Muscle of arm (tissue), 1 donor: ENCODE measurements at regions not wholly inside any gene's neighbourhood (a gene's known extent, or its start where the extent isn't known, plus 50 kb on each side); places are given as distances from the start of the nearest gene placed in this dataset.
A peak's percentile ranks its signal among the peaks of the same experiment; 100 is the strongest.
"Not testable (repeated sequence)": the region's sequence is repeated elsewhere in the genome, so short reads cannot be mapped to it uniquely, and the experiment has no call there.

Source experiments
- DNase-seq: peaks from one replicate; pipeline ENCODE4 v3.0.0-alpha.2; 2013

GRCh38 chr3:22759636-22760310, 443.4 kb upstream of the UBE2E2 start:
- DNase-seq = no peak

- DNase-seq = no peak
Observed at GRCh38 chr3:22765679-22766078, 437.4 kb upstream of the UBE2E2 start.

- no peak for DNase-seq
Observed at GRCh38 chr3:22777834-22778233, 425.3 kb upstream of the UBE2E2 start.

GRCh38 chr3:22779737-22780136, 423.4 kb upstream of the UBE2E2 start:
- no peak for DNase-seq

- DNase-seq = no peak
Observed at GRCh38 chr3:22792533-22792932, 410.6 kb upstream of the UBE2E2 start.

GRCh38 chr3:22795917-22796316, 407.2 kb upstream of the UBE2E2 start:
- DNase-seq = no peak

GRCh38 chr3:22798461-22798860, 404.7 kb upstream of the UBE2E2 start:
- no peak for DNase-seq

- no peak for DNase-seq
Observed at GRCh38 chr3:22819209-22819608, 383.9 kb upstream of the UBE2E2 start.

GRCh38 chr3:22835041-22835440, 368.1 kb upstream of the UBE2E2 start:
- no peak for DNase-seq

GRCh38 chr3:22836131-22836530, 367.0 kb upstream of the UBE2E2 start:
- no peak for DNase-seq

- DNase-seq = no peak
Observed at GRCh38 chr3:22843854-22844253, 359.3 kb upstream of the UBE2E2 start.

GRCh38 chr3:22846566-22846965, 356.6 kb upstream of the UBE2E2 start:
- no peak for DNase-seq

GRCh38 chr3:22849583-22849982, 353.5 kb upstream of the UBE2E2 start:
- not testable (repeated sequence) for DNase-seq

- DNase-seq = peak; percentile 27
Observed at GRCh38 chr3:22856811-22857210, 346.3 kb upstream of the UBE2E2 start.

- no peak for DNase-seq
Observed at GRCh38 chr3:22858486-22858885, 344.6 kb upstream of the UBE2E2 start.

GRCh38 chr3:22859618-22860017, 343.5 kb upstream of the UBE2E2 start:
- DNase-seq = no peak

GRCh38 chr3:22861426-22861825, 341.7 kb upstream of the UBE2E2 start:
- DNase-seq = no peak

- no peak for DNase-seq
Observed at GRCh38 chr3:22862111-22862510, 341.0 kb upstream of the UBE2E2 start.

- not testable (repeated sequence) for DNase-seq
Observed at GRCh38 chr3:22882834-22883233, 320.3 kb upstream of the UBE2E2 start.

- no peak for DNase-seq
Observed at GRCh38 chr3:22885039-22885438, 318.1 kb upstream of the UBE2E2 start.

GRCh38 chr3:22885574-22886341, 317.4 kb upstream of the UBE2E2 start:
- no peak for DNase-seq

GRCh38 chr3:22886439-22887068, 316.6 kb upstream of the UBE2E2 start:
- DNase-seq = no peak

GRCh38 chr3:22887664-22888291, 315.3 kb upstream of the UBE2E2 start:
- DNase-seq = no peak
